ENCODE measurements at regions not wholly inside any gene's neighbourhood (a gene's known extent, or its start where the extent isn't known, plus 50 kb on each side); places are given as distances from the start of the nearest gene placed in this dataset.

GRCh38 chr3:107942951-107943749, 147.7 kb downstream of the CD47 start:
- Histone ChIP-seq H3K9me3 (ENCODE audit: control extremely low read depth in 1 of 5, control insufficient read depth in 4 of 5, insufficient read depth in 2 of 5, low read depth in 1 of 5, low read length in 4 of 5) (no peaks in the 10 kb centered on the region), H3K4me1 (ENCODE audit: control extremely low read depth in 1 of 4, control insufficient read depth in 4 of 4, insufficient read depth in 4 of 4, low read length in 3 of 4) (no peaks in the 10 kb centered on the region), H3K4me3 (ENCODE audit: control insufficient read depth in 1 of 7, extremely low read depth in 1 of 7, insufficient read depth in 4 of 7, low read depth in 2 of 7, low read length in 6 of 7) (no peak overlapping the region), H3K27me3 (replicated peaks in 2 of 5; ENCODE audit: control insufficient read depth in 4 of 5, insufficient read depth in 5 of 5, low read length in 4 of 5) (no peaks in the 10 kb centered on the region), H3K36me3 (ENCODE audit: control insufficient read depth in 4 of 4, insufficient read depth in 4 of 4, low read length in 3 of 4) (no peaks in the 10 kb centered on the region), H3K27ac (ENCODE audit: insufficient read depth in 1 of 2, low read depth in 1 of 2, low read length in 2 of 2, poor library complexity in 1 of 2, severe bottlenecking in 2 of 2) (no peak overlapping the region)
- POLR2A ChIA-PET = no interaction called here
- no peak for DNase-seq
- WGBS (ENCODE audit: insufficient coverage) = 100% methylated on average over 2 of the region's 5 CpGs
- CTCF ChIA-PET = interaction anchor here (0.9 kb wide), 1 partner anchor 84 kb away, joined by 4 read pairs; no protein-coding TSS in a partner anchor

- Histone ChIP-seq H3K9me3 (ENCODE audit: control extremely low read depth in 1 of 5, control insufficient read depth in 4 of 5, insufficient read depth in 2 of 5, low read depth in 1 of 5, low read length in 4 of 5) (no peaks in the 10 kb centered on the region), H3K36me3 (ENCODE audit: control insufficient read depth in 4 of 4, insufficient read depth in 4 of 4, low read length in 3 of 4) (no peaks in the 10 kb centered on the region), H3K27me3 (replicated peaks in 2 of 5; ENCODE audit: control insufficient read depth in 4 of 5, insufficient read depth in 5 of 5, low read length in 4 of 5) (no peaks in the 10 kb centered on the region), H3K27ac (ENCODE audit: insufficient read depth in 1 of 2, low read depth in 1 of 2, low read length in 2 of 2, poor library complexity in 1 of 2, severe bottlenecking in 2 of 2) (no peak overlapping the region), H3K4me1 (ENCODE audit: control extremely low read depth in 1 of 4, control insufficient read depth in 4 of 4, insufficient read depth in 4 of 4, low read length in 3 of 4) (no peaks in the 10 kb centered on the region), H3K4me3 (ENCODE audit: control insufficient read depth in 1 of 7, extremely low read depth in 1 of 7, insufficient read depth in 4 of 7, low read depth in 2 of 7, low read length in 6 of 7) (no peak overlapping the region)
- ChIA-PET POLR2A (no interaction called here), CTCF (interaction anchor here (0.9 kb wide), 1 partner anchor 83 kb away, joined by 4 read pairs; no protein-coding TSS in a partner anchor)
- DNase-seq = no peak
- 93% methylated on average over 4 of the region's 6 CpGs for WGBS (ENCODE audit: insufficient coverage)
Observed at GRCh38 chr3:107942244-107942643, 148.6 kb downstream of the CD47 start.

- 91% methylated on average over 7 of the region's 10 CpGs for WGBS (ENCODE audit: insufficient coverage)
- POLR2A ChIA-PET = no interaction called here
Observed at GRCh38 chr3:107939691-107940442, 151.0 kb downstream of the CD47 start.

GRCh38 chr3:107938143-107938542, 152.7 kb downstream of the CD47 start:
- no peaks in the 10 kb centered on the region for H3K4me1 ChIP-seq (ENCODE audit: control extremely low read depth in 1 of 4, control insufficient read depth in 4 of 4, insufficient read depth in 4 of 4, low read length in 3 of 4)
- H3K4me3 ChIP-seq (ENCODE audit: control insufficient read depth in 1 of 7, extremely low read depth in 1 of 7, insufficient read depth in 4 of 7, low read depth in 2 of 7, low read length in 6 of 7) = no peak overlapping the region
- H3K36me3 ChIP-seq (ENCODE audit: control insufficient read depth in 4 of 4, insufficient read depth in 4 of 4, low read length in 3 of 4) = no peaks in the 10 kb centered on the region
- DNase-seq = peak; percentile 38 to 52 (median 39)
- no peak overlapping the region for H3K27ac ChIP-seq (ENCODE audit: insufficient read depth in 1 of 2, low read depth in 1 of 2, low read length in 2 of 2, poor library complexity in 1 of 2, severe bottlenecking in 2 of 2)
- ChIA-PET CTCF (interaction anchor here (0.7 to 2.8 kb wide), 9 partner anchors 9 to 540 kb away, joined by 3 to 11 read pairs (median 3); no protein-coding TSS in a partner anchor), POLR2A (no interaction called here)
- peaks cover 0 to 8% (median 0%) of the 10 kb centered on the region in 5 experiments for H3K9me3 ChIP-seq (ENCODE audit: control extremely low read depth in 1 of 5, control insufficient read depth in 4 of 5, insufficient read depth in 2 of 5, low read depth in 1 of 5, low read length in 4 of 5)
- no peaks in the 10 kb centered on the region for H3K27me3 ChIP-seq (replicated peaks in 2 of 5; ENCODE audit: control insufficient read depth in 4 of 5, insufficient read depth in 5 of 5, low read length in 4 of 5)

More at GRCh38 chr3:107939691-107940442, 151.0 kb downstream of the CD47 start:
- H3K4me1 ChIP-seq (ENCODE audit: control extremely low read depth in 1 of 4, control insufficient read depth in 4 of 4, insufficient read depth in 4 of 4, low read length in 3 of 4) = no peaks in the 10 kb centered on the region
- DNase-seq = no peak
- H3K4me3 ChIP-seq (ENCODE audit: control insufficient read depth in 1 of 7, extremely low read depth in 1 of 7, insufficient read depth in 4 of 7, low read depth in 2 of 7, low read length in 6 of 7) = no peak overlapping the region
- no peaks in the 10 kb centered on the region for H3K36me3 ChIP-seq (ENCODE audit: control insufficient read depth in 4 of 4, insufficient read depth in 4 of 4, low read length in 3 of 4)
- H3K27me3 ChIP-seq (replicated peaks in 2 of 5; ENCODE audit: control insufficient read depth in 4 of 5, insufficient read depth in 5 of 5, low read length in 4 of 5) = no peaks in the 10 kb centered on the region
- CTCF ChIA-PET = interaction anchor here (0.9 to 2.8 kb wide), 10 partner anchors 12 to 538 kb away, joined by 3 to 11 read pairs (median 4); no protein-coding TSS in a partner anchor
- H3K9me3 ChIP-seq (ENCODE audit: control extremely low read depth in 1 of 5, control insufficient read depth in 4 of 5, insufficient read depth in 2 of 5, low read depth in 1 of 5, low read length in 4 of 5) = no peaks in the 10 kb centered on the region
- H3K27ac ChIP-seq (ENCODE audit: insufficient read depth in 1 of 2, low read depth in 1 of 2, low read length in 2 of 2, poor library complexity in 1 of 2, severe bottlenecking in 2 of 2) = no peak overlapping the region

- H3K9me3 ChIP-seq (ENCODE audit: control extremely low read depth in 1 of 5, control insufficient read depth in 4 of 5, insufficient read depth in 2 of 5, low read depth in 1 of 5, low read length in 4 of 5) = peaks cover 0 to 9% (median 0%) of the 10 kb centered on the region in 5 experiments
- ChIA-PET CTCF (interaction anchor here (0.6 to 1.4 kb wide), 2 partner anchors 9 to 137 kb away, joined by 3 to 4 read pairs; no protein-coding TSS in a partner anchor), POLR2A (interaction anchor here (0.7 kb wide), 1 partner anchor 659 kb away, joined by 3 read pairs; no protein-coding TSS in a partner anchor)
- no peak overlapping the region for H3K27ac ChIP-seq (ENCODE audit: insufficient read depth in 1 of 2, low read depth in 1 of 2, low read length in 2 of 2, poor library complexity in 1 of 2, severe bottlenecking in 2 of 2)
- H3K36me3 ChIP-seq (ENCODE audit: control insufficient read depth in 4 of 4, insufficient read depth in 4 of 4, low read length in 3 of 4) = no peaks in the 10 kb centered on the region
- no peak for DNase-seq
- H3K27me3 ChIP-seq (replicated peaks in 2 of 5; ENCODE audit: control insufficient read depth in 4 of 5, insufficient read depth in 5 of 5, low read length in 4 of 5) = no peaks in the 10 kb centered on the region
- no peaks in the 10 kb centered on the region for H3K4me1 ChIP-seq (ENCODE audit: control extremely low read depth in 1 of 4, control insufficient read depth in 4 of 4, insufficient read depth in 4 of 4, low read length in 3 of 4)
- 100% methylated on average over 1 of the region's 4 CpGs for WGBS (ENCODE audit: insufficient coverage)
- H3K4me3 ChIP-seq (ENCODE audit: control insufficient read depth in 1 of 7, extremely low read depth in 1 of 7, insufficient read depth in 4 of 7, low read depth in 2 of 7, low read length in 6 of 7) = no peak overlapping the region
Observed at GRCh38 chr3:107934808-107935207, 156.0 kb downstream of the CD47 start.

- ChIA-PET POLR2A (no interaction called here), CTCF (no interaction called here)
- no peak for DNase-seq
- H3K4me1 ChIP-seq (ENCODE audit: control extremely low read depth in 1 of 4, control insufficient read depth in 4 of 4, insufficient read depth in 4 of 4, low read length in 3 of 4) = no peaks in the 10 kb centered on the region
- no peaks in the 10 kb centered on the region for H3K36me3 ChIP-seq (ENCODE audit: control insufficient read depth in 4 of 4, insufficient read depth in 4 of 4, low read length in 3 of 4)
- peaks cover 0 to 9% (median 0%) of the 10 kb centered on the region in 5 experiments for H3K9me3 ChIP-seq (ENCODE audit: control extremely low read depth in 1 of 5, control insufficient read depth in 4 of 5, insufficient read depth in 2 of 5, low read depth in 1 of 5, low read length in 4 of 5)
- H3K27ac ChIP-seq (ENCODE audit: insufficient read depth in 1 of 2, low read depth in 1 of 2, low read length in 2 of 2, poor library complexity in 1 of 2, severe bottlenecking in 2 of 2) = no peak overlapping the region
- H3K4me3 ChIP-seq (ENCODE audit: control insufficient read depth in 1 of 7, extremely low read depth in 1 of 7, insufficient read depth in 4 of 7, low read depth in 2 of 7, low read length in 6 of 7) = no peak overlapping the region
- H3K27me3 ChIP-seq (replicated peaks in 2 of 5; ENCODE audit: control insufficient read depth in 4 of 5, insufficient read depth in 5 of 5, low read length in 4 of 5) = peaks cover 0 to 7% (median 0%) of the 10 kb centered on the region in 5 experiments
- WGBS (ENCODE audit: insufficient coverage) = no CpG with 5 or more reads among the region's 2 CpGs
Observed at GRCh38 chr3:107933450-107933849, 157.4 kb downstream of the CD47 start.

GRCh38 chr3:107931326-107931725, 159.5 kb downstream of the CD47 start:
- peaks cover 0 to 12% (median 6%) of the 10 kb centered on the region in 4 experiments for H3K4me1 ChIP-seq (ENCODE audit: control extremely low read depth in 1 of 4, control insufficient read depth in 4 of 4, insufficient read depth in 4 of 4, low read length in 3 of 4)
- H3K4me3 ChIP-seq (ENCODE audit: control insufficient read depth in 1 of 7, extremely low read depth in 1 of 7, insufficient read depth in 4 of 7, low read depth in 2 of 7, low read length in 6 of 7) = no peak overlapping the region
- CTCF ChIA-PET = no interaction called here
- H3K27me3 ChIP-seq (replicated peaks in 2 of 5; ENCODE audit: control insufficient read depth in 4 of 5, insufficient read depth in 5 of 5, low read length in 4 of 5) = peaks cover 0 to 19% (median 0%) of the 10 kb centered on the region in 5 experiments
- H3K9me3 ChIP-seq (ENCODE audit: control extremely low read depth in 1 of 5, control insufficient read depth in 4 of 5, insufficient read depth in 2 of 5, low read depth in 1 of 5, low read length in 4 of 5) = peaks cover 0 to 9% (median 0%) of the 10 kb centered on the region in 5 experiments
- no peak for DNase-seq
- H3K27ac ChIP-seq (ENCODE audit: insufficient read depth in 1 of 2, low read depth in 1 of 2, low read length in 2 of 2, poor library complexity in 1 of 2, severe bottlenecking in 2 of 2) = no peak overlapping the region
- H3K36me3 ChIP-seq (ENCODE audit: control insufficient read depth in 4 of 4, insufficient read depth in 4 of 4, low read length in 3 of 4) = no peaks in the 10 kb centered on the region
- POLR2A ChIA-PET = no interaction called here

Data from common myeloid progenitor, CD34-positive (primary cell).